Gastroesophageal sphincter (tissue), 4 donors: ENCODE measurements at regions not wholly inside any gene's neighbourhood (a gene's known extent, or its start where the extent isn't known, plus 50 kb on each side); places are given as distances from the start of the nearest gene placed in this dataset.

Source experiments
- ATAC-seq: fragments of 150-250 bp; one replicate; pipeline ENCODE4 v1.9.1; 2016; ENCODE audit warnings: mild to moderate bottlenecking, moderate library complexity
- H3K27ac ChIP-seq, 4 donors: fragments of 200-600 bp; sonication (generic) in 3 of 4; 1 replicate in 3 of 4; 2 replicates in 1 of 4; pipeline ENCODE4 v1.5.1; 2016 to 2019
- H3K27me3 ChIP-seq: fragments of 200-600 bp; sonication (generic); one replicate; pipeline ENCODE4 v1.5.1; 2019
- H3K36me3 ChIP-seq, 2 donors: fragments of 200-600 bp; sonication (generic); one replicate each; pipeline ENCODE4 v1.5.1; 2019; ENCODE audit warnings: control low read depth in 1 of 2
- H3K4me1 ChIP-seq, 3 donors: fragments of 200-600 bp; sonication (generic); 1 replicate in 2 of 3; 2 replicates in 1 of 3; pipeline ENCODE4 v1.5.1; 2016 to 2019; ENCODE audit warnings: control low read depth in 2 of 3
- H3K4me3 ChIP-seq, 2 donors: fragments of 200-600 bp; sonication (generic); one replicate each; pipeline ENCODE4 v1.5.1; 2019; ENCODE audit warnings: mild to moderate bottlenecking in 1 of 2, moderate library complexity in 1 of 2
- H3K9me3 ChIP-seq, 3 donors: fragments of 200-600 bp; sonication (generic); one replicate each; pipeline ENCODE4 v1.5.1; 2017 to 2019; ENCODE audit warnings: control low read depth in 2 of 3
- EP300 ChIP-seq: sonication (generic); formaldehyde crosslinking; IDR thresholded peaks from one replicate; pipeline ENCODE4 v1.6.1; 2017; ENCODE audit warnings: antibody characterized with exemption, mild to moderate bottlenecking
- POLR2A ChIP-seq, 2 donors: fragments of 450-650 bp; IDR thresholded peaks; one replicate each; pipeline ENCODE4 v1.6.1; 2017; ENCODE audit warnings: antibody characterized with exemption in 2 of 2, mild to moderate bottlenecking in 2 of 2, moderate library complexity in 1 of 2
- POLR2AphosphoS5 ChIP-seq: sonication (generic); formaldehyde crosslinking; IDR thresholded peaks from one replicate; pipeline ENCODE4 v1.6.1; 2017; ENCODE audit warnings: antibody characterized with exemption
- WGBS, 2 donors: methylation state at CpG; one replicate each; pipeline ENCODE4 v1.1.5; 2018; ENCODE audit warnings: low coverage in 1 of 2; 5-methylcytosine and 5-hydroxymethylcytosine counted together
- TF ChIP-seq, protein P1 (sequence below), 4 experiments: fragments of 200-600 bp in 2 of 4; fragments of 450-650 bp in 2 of 4; sonication (generic) in 1 of 4; IDR thresholded peaks; one replicate each; pipeline ENCODE4 v1.5.1; 2017 to 2019; ENCODE audit warnings: antibody characterized with exemption in 4 of 4, mild to moderate bottlenecking in 2 of 4, moderate library complexity in 2 of 4

DNA sequence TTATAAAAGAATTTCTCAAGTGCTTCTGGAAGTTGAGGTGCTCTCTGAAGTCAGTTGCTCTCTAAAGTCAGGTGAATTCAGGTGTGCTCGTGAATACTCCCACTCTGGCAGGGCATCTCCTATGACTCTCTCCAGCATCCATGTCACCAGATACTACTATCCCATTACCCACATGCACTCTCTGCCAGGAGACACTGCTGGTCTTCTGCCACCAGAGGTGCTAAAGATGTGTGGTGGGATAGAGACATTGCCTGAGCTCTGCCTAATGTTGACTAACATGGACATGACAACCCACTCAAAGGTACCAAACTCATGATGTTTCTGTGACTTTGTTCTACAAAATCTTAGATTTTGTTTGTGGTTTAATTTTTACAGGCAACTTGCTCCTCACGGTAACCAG, 106.4 kb upstream of the HNRNPA3 start:
- WGBS, 2 donors, result 82 to 100% methylated on average over 1 to 2 of the region's 2 CpGs

DNA sequence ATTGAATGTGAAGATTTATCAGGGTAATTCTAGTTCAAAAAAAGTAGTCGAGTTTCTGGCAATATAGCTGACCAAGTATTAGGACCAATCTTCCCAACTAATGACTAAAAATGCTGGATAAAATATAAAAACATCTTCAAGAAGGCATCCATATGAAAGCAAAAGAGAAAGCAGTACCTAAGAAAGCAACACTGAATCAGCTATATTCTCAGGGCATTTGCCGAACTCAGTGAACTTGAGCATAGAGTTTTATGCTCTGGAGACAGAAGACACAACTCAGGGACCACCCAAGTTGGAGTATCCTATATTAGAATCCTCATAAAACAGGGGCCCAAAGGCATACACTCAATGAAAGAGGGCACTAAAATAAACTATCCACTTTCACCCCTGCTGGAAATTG, 103.7 kb upstream of the HNRNPA3 start:
- no peaks in the 10 kb centered on the region for H3K4me1 ChIP-seq
- WGBS, 2 donors, result 60 to 77% methylated on average over 2 of the region's 2 CpGs
- H3K36me3 ChIP-seq, result no peaks in the 10 kb centered on the region
- no peak for ATAC-seq
- TF ChIP-seq, protein P1, sequence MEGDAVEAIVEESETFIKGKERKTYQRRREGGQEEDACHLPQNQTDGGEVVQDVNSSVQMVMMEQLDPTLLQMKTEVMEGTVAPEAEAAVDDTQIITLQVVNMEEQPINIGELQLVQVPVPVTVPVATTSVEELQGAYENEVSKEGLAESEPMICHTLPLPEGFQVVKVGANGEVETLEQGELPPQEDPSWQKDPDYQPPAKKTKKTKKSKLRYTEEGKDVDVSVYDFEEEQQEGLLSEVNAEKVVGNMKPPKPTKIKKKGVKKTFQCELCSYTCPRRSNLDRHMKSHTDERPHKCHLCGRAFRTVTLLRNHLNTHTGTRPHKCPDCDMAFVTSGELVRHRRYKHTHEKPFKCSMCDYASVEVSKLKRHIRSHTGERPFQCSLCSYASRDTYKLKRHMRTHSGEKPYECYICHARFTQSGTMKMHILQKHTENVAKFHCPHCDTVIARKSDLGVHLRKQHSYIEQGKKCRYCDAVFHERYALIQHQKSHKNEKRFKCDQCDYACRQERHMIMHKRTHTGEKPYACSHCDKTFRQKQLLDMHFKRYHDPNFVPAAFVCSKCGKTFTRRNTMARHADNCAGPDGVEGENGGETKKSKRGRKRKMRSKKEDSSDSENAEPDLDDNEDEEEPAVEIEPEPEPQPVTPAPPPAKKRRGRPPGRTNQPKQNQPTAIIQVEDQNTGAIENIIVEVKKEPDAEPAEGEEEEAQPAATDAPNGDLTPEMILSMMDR (IDR thresholded peaks at IDR 0.05), result no peak
- TF ChIP-seq EP300, result no peak
- no peak overlapping the region for H3K27ac ChIP-seq
- peaks cover 2% of the 10 kb centered on the region for H3K27me3 ChIP-seq
- H3K4me3 ChIP-seq, result no peak overlapping the region
- H3K9me3 ChIP-seq, result no peaks in the 10 kb centered on the region

More for the DNA sequence above, 106.4 kb upstream of the HNRNPA3 start:
- Histone ChIP-seq H3K27me3 (peaks cover 2% of the 10 kb centered on the region), H3K9me3 (peaks cover 0 to 5% (median 0%) of the 10 kb centered on the region in 3 donors), H3K4me3 (no peak overlapping the region), H3K36me3 (no peaks in the 10 kb centered on the region), H3K4me1 (no peaks in the 10 kb centered on the region), H3K27ac (no peak overlapping the region)
- TF ChIP-seq EP300 (no peak), POLR2AphosphoS5 (no peak), POLR2A (IDR thresholded peaks at IDR 0.05) (no peak)
- no peak for ATAC-seq

DNA sequence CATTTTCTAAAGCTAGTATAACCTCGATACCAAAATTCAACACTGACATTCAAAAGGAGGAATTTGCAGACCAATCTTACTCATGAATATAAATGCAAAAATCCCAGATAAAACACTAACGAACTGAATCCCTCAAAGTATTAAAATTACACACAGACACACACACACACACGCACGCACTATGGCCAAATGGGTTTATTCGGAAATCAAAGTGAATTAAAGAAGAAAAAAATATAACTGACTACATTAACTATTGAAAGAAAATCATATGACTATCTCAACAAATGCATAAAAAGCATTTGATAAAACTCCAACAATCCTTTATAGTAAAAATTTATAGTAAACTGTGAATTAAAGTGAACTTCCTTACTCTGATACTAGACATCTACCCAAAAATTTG, 97.9 kb upstream of the HNRNPA3 start:
- Histone ChIP-seq H3K36me3 (no peaks in the 10 kb centered on the region), H3K9me3 (no peaks in the 10 kb centered on the region), H3K27me3 (no peaks in the 10 kb centered on the region), H3K4me1 (no peaks in the 10 kb centered on the region), H3K27ac (no peak overlapping the region), H3K4me3 (no peak overlapping the region)
- no peak for TF ChIP-seq POLR2AphosphoS5
- TF ChIP-seq POLR2A (IDR thresholded peaks at IDR 0.05), result no peak
- TF ChIP-seq EP300, result no peak
- TF ChIP-seq, protein P1 (IDR thresholded peaks at IDR 0.05), result no peak
- WGBS, 2 donors, result 96% methylated on average over 5 of the region's 5 CpGs
- ATAC-seq, result no peak

DNA sequence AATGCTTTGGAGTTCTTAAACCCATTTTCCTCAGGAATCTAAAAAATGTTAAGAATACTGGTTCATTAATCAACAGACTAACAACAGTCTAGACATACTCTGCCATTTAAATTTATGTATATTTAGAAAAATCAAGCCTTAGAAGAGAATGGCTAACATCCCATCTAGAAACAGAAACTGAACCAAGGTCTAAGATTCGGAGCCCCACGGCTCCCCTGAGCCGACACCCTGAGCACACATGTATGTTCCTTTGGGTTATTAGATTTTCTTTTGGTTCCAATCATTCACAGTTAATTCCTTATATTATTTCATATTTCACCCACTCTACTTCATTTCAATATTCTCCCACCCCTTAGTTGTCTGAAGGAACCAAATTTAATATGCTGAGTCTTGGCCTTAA, 94.8 kb upstream of the HNRNPA3 start:
- Histone ChIP-seq H3K27me3 (no peaks in the 10 kb centered on the region), H3K4me3 (no peak overlapping the region), H3K36me3 (no peaks in the 10 kb centered on the region), H3K9me3 (no peaks in the 10 kb centered on the region), H3K27ac (no peak overlapping the region), H3K4me1 (no peaks in the 10 kb centered on the region)
- 87 to 90% methylated on average over 3 of the region's 3 CpGs for WGBS, 2 donors
- ATAC-seq, result no peak
- TF ChIP-seq POLR2A (IDR thresholded peaks at IDR 0.05) (no peak), POLR2AphosphoS5 (no peak), EP300 (no peak)
- TF ChIP-seq, protein P1 (IDR thresholded peaks at IDR 0.05), result no peak

DNA sequence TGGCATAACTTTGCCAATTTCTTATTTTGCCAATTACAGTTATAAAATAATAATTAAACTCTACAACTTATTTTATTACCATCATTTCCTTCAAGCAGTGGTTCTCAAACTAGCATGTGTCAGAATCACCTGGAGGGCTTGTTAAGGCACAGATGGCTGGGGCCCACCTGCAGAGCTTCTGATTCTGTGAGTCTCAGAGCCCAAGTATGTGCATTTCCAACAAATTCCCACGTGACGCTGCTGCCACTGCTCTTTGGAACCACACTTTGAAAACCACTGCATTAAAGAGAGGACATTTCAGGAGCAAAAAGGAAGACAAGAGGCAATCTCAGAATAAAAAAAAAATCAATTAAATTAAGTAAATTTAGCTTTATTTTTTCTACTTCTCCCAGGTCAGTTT, 94.0 kb upstream of the HNRNPA3 start:
- H3K9me3 ChIP-seq, result no peaks in the 10 kb centered on the region
- H3K27ac ChIP-seq, result no peak overlapping the region
- H3K4me1 ChIP-seq, result no peaks in the 10 kb centered on the region
- no peak for ATAC-seq
- no peaks in the 10 kb centered on the region for H3K36me3 ChIP-seq
- no peak overlapping the region for H3K4me3 ChIP-seq
- WGBS, 2 donors, result 79% methylated on average over 2 of the region's 2 CpGs; no CpG with 5 or more reads in 1 of the 2 donors
- no peak for TF ChIP-seq POLR2AphosphoS5
- TF ChIP-seq, protein P1 (IDR thresholded peaks at IDR 0.05), result no peak
- TF ChIP-seq EP300, result no peak
- TF ChIP-seq POLR2A (IDR thresholded peaks at IDR 0.05), result no peak
- H3K27me3 ChIP-seq, result no peaks in the 10 kb centered on the region
